HG03097 (cell line): ENCODE measurements at regions not wholly inside any gene's neighbourhood (a gene's known extent, or its start where the extent isn't known, plus 50 kb on each side); places are given as distances from the start of the nearest gene placed in this dataset.

Experiments used
- ATAC-seq: cut with Tn5 transposase; IDR thresholded peaks from one replicate; pipeline ENCODE4 v1.9.1; 2021; ENCODE audit not compliant: unreplicated experiment, low FRiP score

GRCh38 chr15:96703794-96704550, 373.5 kb downstream of the NR2F2 start:
- no peak for ATAC-seq

- no peak for ATAC-seq
Observed at GRCh38 chr15:96716075-96716474, 385.6 kb downstream of the NR2F2 start.

GRCh38 chr15:96716478-96716877, 386.0 kb downstream of the NR2F2 start:
- ATAC-seq: no peak

GRCh38 chr15:96720251-96720650, 389.8 kb downstream of the NR2F2 start:
- ATAC-seq: no peak

- ATAC-seq: no peak
Observed at GRCh38 chr15:96720656-96721055, 390.2 kb downstream of the NR2F2 start.

- ATAC-seq: no peak
Observed at GRCh38 chr15:96728591-96728990, 398.1 kb downstream of the NR2F2 start.

GRCh38 chr15:96732704-96733103, 402.2 kb downstream of the NR2F2 start:
- ATAC-seq: no peak

- ATAC-seq: no peak
Observed at GRCh38 chr15:96733721-96734120, 403.2 kb downstream of the NR2F2 start.

- ATAC-seq: no peak
Observed at GRCh38 chr15:96735632-96736240, 405.2 kb downstream of the NR2F2 start.

GRCh38 chr15:96736384-96736783, 405.9 kb downstream of the NR2F2 start:
- no peak for ATAC-seq

- ATAC-seq: no peak
Observed at GRCh38 chr15:96737408-96737807, 406.9 kb downstream of the NR2F2 start.

GRCh38 chr15:96746665-96747064, 416.2 kb downstream of the NR2F2 start:
- ATAC-seq: no peak

- ATAC-seq: no peak
Observed at GRCh38 chr15:96747291-96747690, 416.8 kb downstream of the NR2F2 start.

- ATAC-seq: no peak
Observed at GRCh38 chr15:96750361-96750760, 419.9 kb downstream of the NR2F2 start.

GRCh38 chr15:96756146-96756545, 425.6 kb downstream of the NR2F2 start:
- no peak for ATAC-seq

GRCh38 chr15:96756656-96757055, 426.2 kb downstream of the NR2F2 start:
- no peak for ATAC-seq

GRCh38 chr15:96762566-96762965, 432.1 kb downstream of the NR2F2 start:
- no peak for ATAC-seq

GRCh38 chr15:96764501-96764900, 434.0 kb downstream of the NR2F2 start:
- no peak for ATAC-seq

GRCh38 chr15:96764946-96765345, 434.4 kb downstream of the NR2F2 start:
- no peak for ATAC-seq

- no peak for ATAC-seq
Observed at GRCh38 chr15:96766366-96766765, 435.9 kb downstream of the NR2F2 start.

- ATAC-seq: no peak
Observed at GRCh38 chr15:96767703-96768434, 437.4 kb downstream of the NR2F2 start.

GRCh38 chr15:96768435-96768789, 437.9 kb downstream of the NR2F2 start:
- ATAC-seq: no peak
